OCI-LY3 (cell line): ENCODE measurements at regions not wholly inside any gene's neighbourhood (a gene's known extent, or its start where the extent isn't known, plus 50 kb on each side); places are given as distances from the start of the nearest gene placed in this dataset.

Experiments
- EZH2phosphoT487 ChIP-seq: fragments of 200-600 bp; shearing (Covaris generic); IDR thresholded peaks from 2 replicates; pipeline ENCODE4 v1.6.1; 2018; ENCODE audit warnings: antibody characterized with exemption, mixed run types, low read depth
- TF ChIP-seq, protein P1 (sequence below): fragments of 200-600, 300-600 bp; sonication (generic); IDR thresholded peaks from 2 replicates; pipeline ENCODE4 v1.5.1; 2014; ENCODE audit warnings: antibody characterized with exemption, low read length, low read depth

DNA sequence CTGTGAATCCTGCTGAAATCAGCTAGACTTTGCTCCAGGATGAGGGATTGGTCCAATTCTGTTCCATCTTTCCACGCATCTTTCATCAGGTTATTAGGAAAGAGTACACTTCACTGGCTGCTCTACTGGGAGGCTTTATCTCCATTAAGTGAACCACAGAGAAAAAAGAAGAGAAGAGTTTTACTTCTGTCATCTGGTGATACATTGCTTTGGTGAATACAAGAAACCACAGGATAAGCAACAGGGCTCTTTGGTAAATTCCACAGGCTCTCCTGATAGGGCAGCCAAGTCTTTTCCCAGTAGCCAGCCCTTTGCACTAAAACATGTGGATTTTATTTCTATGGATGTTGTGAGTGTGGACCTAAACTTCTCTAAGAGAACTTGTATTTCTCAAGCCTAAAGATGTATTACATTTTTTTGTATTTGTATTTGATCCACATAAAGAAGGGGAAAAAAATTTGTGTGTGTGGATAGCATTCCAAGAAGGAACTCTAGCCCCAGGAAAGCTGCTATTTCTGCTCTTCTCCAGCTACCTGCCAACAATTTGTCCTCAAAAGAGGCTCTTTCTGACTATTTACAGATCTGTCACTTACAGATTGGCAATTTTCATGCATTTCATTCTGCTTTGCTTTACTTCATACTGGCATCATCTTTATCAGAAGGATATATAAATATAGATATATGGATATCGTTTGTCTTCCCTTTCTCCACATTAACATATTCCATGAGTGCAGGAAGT, 1117.6 kb upstream of the TMEM132C start:
- TF ChIP-seq, protein P1, sequence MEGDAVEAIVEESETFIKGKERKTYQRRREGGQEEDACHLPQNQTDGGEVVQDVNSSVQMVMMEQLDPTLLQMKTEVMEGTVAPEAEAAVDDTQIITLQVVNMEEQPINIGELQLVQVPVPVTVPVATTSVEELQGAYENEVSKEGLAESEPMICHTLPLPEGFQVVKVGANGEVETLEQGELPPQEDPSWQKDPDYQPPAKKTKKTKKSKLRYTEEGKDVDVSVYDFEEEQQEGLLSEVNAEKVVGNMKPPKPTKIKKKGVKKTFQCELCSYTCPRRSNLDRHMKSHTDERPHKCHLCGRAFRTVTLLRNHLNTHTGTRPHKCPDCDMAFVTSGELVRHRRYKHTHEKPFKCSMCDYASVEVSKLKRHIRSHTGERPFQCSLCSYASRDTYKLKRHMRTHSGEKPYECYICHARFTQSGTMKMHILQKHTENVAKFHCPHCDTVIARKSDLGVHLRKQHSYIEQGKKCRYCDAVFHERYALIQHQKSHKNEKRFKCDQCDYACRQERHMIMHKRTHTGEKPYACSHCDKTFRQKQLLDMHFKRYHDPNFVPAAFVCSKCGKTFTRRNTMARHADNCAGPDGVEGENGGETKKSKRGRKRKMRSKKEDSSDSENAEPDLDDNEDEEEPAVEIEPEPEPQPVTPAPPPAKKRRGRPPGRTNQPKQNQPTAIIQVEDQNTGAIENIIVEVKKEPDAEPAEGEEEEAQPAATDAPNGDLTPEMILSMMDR: no peak
- TF ChIP-seq EZH2phosphoT487: no peak
